ENCODE measurements at regions not wholly inside any gene's neighbourhood (a gene's known extent, or its start where the extent isn't known, plus 50 kb on each side); places are given as distances from the start of the nearest gene placed in this dataset.

- TF ChIP-seq, protein P1, sequence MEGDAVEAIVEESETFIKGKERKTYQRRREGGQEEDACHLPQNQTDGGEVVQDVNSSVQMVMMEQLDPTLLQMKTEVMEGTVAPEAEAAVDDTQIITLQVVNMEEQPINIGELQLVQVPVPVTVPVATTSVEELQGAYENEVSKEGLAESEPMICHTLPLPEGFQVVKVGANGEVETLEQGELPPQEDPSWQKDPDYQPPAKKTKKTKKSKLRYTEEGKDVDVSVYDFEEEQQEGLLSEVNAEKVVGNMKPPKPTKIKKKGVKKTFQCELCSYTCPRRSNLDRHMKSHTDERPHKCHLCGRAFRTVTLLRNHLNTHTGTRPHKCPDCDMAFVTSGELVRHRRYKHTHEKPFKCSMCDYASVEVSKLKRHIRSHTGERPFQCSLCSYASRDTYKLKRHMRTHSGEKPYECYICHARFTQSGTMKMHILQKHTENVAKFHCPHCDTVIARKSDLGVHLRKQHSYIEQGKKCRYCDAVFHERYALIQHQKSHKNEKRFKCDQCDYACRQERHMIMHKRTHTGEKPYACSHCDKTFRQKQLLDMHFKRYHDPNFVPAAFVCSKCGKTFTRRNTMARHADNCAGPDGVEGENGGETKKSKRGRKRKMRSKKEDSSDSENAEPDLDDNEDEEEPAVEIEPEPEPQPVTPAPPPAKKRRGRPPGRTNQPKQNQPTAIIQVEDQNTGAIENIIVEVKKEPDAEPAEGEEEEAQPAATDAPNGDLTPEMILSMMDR (IDR thresholded peaks at IDR 0.05 in 8 of 11, conservative IDR thresholded peaks at IDR 0.05 in 3 of 11) = no peak
- TF ChIP-seq POLR2AphosphoS5 (IDR thresholded peaks at IDR 0.05) = no peak
These were observed 296.5 kb downstream of the SIPA1L2 start for GRCh38 chr1:232333419-232333767.
